Posterior vena cava (tissue), 2 donors: ENCODE measurements at regions not wholly inside any gene's neighbourhood (a gene's known extent, or its start where the extent isn't known, plus 50 kb on each side); places are given as distances from the start of the nearest gene placed in this dataset.

Source experiments
- DNase-seq: peaks from one replicate; pipeline ENCODE4 v3.0.0-alpha.2; 2020; ENCODE audit warnings: low spot score
- intact Hi-C, 2 donors: fragments of 100-400 bp; cut with DNase I; formaldehyde crosslinking; loops; one replicate each; pipeline versions ENCODE4 v1.14.1 to v1.14.2; 2022 to 2023
- donor health status: DM: yes; HTN: yes; CAD: no.
- donor health status: DM: yes; HTN: yes; CAD: no.

DNA sequence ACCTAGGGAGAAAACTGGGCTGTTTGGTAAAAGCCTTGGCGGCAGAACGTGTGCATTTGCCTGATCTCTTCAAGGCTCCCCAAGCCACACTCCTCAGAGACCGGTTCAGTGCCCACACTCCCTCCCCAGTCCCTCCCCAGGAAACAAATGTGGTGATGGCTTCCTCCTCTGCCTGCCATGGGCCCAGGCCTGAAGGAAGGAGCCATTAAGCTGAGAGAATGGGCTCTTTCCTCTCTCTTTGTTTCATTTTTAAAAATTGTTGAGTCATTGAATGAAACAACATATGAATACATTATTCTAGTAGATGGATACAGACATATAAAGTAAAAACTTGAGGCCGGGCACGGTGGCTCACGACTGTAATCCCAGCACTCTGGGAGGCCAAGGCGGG is 50.6 kb upstream of the YWHAQ start:
- intact Hi-C loops, result no loop called here
- DNase-seq, result no peak

DNA sequence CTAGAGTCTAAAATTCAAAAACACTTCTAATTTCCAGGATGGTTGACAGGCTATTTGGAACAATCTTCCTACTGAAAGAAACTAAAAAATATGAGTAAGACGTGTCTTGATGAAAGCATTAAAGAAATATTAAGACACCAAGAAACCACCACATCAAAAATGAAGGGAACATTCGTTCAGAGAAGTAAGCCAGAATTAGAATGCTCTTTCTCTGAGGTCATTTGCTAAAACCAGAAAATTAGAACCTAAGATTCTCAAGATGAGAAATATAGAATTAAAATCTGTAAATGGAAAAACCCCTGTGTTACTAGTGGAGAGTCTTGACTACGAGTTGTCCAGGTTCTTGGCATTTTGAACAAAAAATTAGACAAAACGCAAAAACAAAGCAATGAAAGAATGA is 54.8 kb upstream of the YWHAQ start:
- DNase-seq, result no peak
- intact Hi-C loops, result no loop called here

GRCh38 chr2:9686061-9686460 is 55.3 kb upstream of the YWHAQ start:
- no peak for DNase-seq
- intact Hi-C loops, result no loop called here

DNA sequence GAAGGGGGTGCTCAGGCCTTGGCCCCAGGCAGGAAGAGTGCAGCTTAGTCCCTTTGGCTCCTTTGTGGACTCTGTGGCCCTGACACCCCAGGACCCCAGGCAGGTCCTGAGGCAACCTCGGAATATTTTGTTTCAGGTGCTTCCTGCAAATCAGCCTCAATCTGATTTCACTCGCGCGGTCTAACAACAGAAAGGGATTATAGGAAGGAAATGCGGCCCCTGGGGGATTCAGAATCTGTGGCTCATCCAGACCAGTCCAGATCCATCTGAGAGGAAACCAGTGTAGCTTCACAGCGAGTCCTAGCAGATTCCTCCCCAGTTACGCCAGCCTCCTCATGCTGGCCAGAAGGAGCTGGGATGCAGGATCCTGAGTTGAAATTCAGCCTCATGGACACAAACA is 59.5 kb upstream of the YWHAQ start:
- intact Hi-C loops, result loop anchor here in 1 of 2 donors (10.0 kb wide), 2 partner anchors 55 to 135 kb away; partner anchors contain the start of genes ADAM17 and YWHAQ
- DNase-seq, result peak; percentile 79

GRCh38 chr2:9690716-9691498 is 60.1 kb upstream of the YWHAQ start:
- peak; percentile 26 for DNase-seq
- intact Hi-C loops, result loop anchor here in 1 of 2 donors (10.0 kb wide), 2 partner anchors 56 to 136 kb away; partner anchors contain the start of genes ADAM17 and YWHAQ

DNA sequence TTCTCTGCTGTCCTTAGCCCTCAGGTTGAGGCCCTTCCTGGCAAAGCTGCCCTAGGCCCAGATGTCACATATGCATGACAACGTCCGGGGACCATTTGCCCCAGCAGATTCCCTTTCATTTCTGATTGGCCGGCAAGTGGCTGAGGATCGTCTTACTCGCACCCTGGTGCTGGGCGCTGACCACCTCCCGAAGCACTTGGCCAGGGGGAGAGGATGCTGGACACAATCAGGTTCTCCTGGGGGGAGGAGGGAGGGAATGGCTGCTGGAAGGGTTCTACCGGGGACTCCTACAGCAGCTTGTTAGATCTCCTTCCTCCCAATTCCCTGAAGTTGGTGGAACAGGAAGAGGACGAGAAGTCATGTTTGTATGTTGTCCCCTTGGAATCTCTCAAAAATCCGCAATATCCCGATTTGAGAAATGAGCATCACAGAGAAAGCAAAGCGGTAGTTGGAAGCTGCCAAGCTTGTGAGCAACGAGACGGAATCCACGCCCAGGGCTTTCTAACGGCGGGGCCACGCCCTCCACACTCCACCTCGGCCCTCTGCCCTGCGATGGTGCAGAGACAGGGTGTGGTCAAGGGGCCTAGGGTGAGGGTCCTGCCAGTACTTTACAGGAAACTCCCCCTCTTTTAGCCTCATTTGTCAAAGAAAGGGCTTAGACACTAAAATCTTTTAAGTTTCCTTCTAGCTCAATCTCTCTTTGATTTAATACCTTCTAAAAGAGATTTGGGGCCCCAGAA is 61.8 kb upstream of the YWHAQ start:
- intact Hi-C loops, result loop anchor here in 1 of 2 donors (10.0 kb wide), 2 partner anchors 58 to 138 kb away; partner anchors contain the start of genes ADAM17 and YWHAQ
- DNase-seq, result peak; percentile 91

DNA sequence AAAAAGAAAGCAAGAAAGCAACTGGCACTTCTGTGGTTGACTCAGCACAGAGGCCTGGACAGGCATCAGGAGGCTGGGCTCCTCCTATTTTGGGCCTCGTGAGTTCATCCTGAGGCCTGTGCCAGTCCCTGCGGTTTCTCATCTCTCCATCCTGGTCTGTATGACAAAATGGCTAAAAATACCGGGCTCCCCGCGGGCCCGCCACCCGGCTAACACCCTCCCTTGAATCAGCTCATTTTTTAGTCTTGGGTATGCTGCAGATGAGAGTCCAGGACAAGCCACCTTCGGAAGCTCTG is 62.3 kb upstream of the YWHAQ start:
- intact Hi-C loops, result loop anchor here in 1 of 2 donors (10.0 kb wide), 2 partner anchors 58 to 138 kb away; partner anchors contain the start of genes ADAM17 and YWHAQ
- DNase-seq, result peak; percentile 93

GRCh38 chr2:9693646-9694045 is 62.8 kb upstream of the YWHAQ start:
- DNase-seq, result peak; percentile 71
- intact Hi-C loops, result loop anchor here in 1 of 2 donors (10.0 kb wide), 2 partner anchors 59 to 139 kb away; partner anchors contain the start of genes ADAM17 and YWHAQ

- DNase-seq, result peak; percentile 46
- intact Hi-C loops, result loop anchor here in 1 of 2 donors (10.0 kb wide), 2 partner anchors 60 to 140 kb away; partner anchors contain the start of genes ADAM17 and YWHAQ
These were observed 64.0 kb upstream of the YWHAQ start for GRCh38 chr2:9694661-9695234.

DNA sequence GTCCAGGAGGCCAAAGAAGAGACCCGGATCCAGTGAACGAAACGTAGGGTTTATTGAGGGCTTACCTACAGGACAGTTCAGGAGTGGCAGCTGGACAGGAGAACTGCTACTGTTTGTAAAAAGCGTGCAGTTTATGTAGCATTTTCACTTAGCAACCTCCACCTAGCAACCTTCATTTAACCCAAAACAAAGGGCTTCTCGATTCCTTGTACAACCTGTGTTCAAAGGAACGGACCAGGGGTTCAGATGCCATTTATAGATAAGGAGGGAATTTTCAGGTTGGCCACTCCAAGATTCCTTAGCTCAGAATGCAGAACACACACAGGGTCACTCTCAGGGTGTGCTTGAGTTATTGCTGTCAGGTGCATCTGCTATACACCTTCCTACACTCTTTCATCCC is 65.1 kb upstream of the YWHAQ start:
- intact Hi-C loops, result loop anchor here in 1 of 2 donors (10.0 kb wide), 2 partner anchors 61 to 141 kb away; partner anchors contain the start of genes ADAM17 and YWHAQ
- DNase-seq, result no peak

GRCh38 chr2:9696731-9697130 is 65.9 kb upstream of the YWHAQ start:
- DNase-seq, result peak; percentile 1
- intact Hi-C loops, result loop anchor here in 1 of 2 donors (10.0 kb wide), 2 partner anchors 62 to 142 kb away; partner anchors contain the start of genes ADAM17 and YWHAQ

DNA sequence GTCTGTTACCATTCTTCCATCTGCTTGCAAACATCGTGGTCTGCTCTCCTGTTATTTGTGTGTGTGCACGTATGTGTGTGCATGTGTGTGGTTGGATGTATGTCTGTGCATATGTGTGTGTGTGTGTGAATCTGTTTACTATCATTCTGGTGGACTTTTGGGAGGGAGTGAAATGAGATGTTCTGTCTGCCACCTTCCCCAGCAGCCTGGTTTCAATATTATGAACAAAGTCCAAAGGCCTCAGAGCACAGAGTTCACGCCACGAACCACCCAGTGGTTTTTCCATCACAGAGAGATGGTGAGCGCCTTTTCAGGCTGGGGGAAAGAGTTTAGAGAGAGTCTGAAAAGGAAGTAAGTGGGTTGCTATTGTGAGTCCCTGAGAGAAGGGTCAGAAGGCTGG is 67.1 kb upstream of the YWHAQ start:
- intact Hi-C loops, result loop anchor here in 1 of 2 donors (10.0 kb wide), 2 partner anchors 63 to 143 kb away; partner anchors contain the start of genes ADAM17 and YWHAQ
- peak; percentile 1 for DNase-seq

DNA sequence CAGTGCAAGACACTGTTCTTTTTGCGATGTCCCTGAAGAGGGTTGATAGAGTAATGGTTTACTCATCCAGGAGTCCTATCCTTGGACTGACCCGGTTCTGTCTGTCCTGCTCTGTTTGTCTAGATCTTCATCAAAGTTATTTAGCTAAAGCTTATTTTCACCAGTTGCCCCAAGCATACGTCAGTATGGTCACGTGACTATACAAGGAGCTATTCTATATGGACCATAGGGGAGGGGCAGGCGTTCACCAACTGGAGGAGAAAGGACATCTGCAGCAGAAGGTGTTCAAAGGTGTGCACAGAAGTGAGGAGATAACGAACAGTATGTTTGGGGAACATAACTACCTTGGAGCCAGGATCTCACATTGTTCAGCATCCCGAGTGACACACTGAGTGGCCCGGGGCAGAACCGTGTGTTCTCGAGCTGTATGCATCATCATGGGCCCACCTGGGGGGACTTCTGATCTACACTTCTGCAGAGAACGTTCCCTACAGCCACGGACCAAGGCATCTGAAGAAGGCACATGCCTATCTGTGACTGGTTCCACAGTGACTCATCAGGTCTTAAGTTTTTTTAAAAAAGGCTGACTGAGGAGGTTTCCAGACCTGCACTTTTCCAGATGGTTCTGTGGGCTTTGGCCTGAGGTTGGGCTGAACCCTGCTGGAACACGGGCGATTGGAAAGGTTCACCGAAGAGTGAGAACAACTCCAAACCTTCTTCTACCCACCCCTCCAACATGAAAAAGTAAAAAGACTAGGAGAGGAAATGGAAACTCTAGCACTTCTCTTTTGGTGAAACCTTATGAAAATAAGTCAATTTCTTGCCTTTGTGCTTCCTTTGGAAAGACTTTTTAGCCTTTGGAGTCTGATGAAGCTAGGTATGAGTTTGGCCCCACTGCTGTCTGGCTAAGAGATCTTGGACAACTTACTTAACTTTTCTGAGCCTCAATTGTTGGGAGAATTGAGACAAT is 68.6 kb upstream of the YWHAQ start:
- DNase-seq, result no peak
- intact Hi-C loops, result loop anchor here in 1 of 2 donors (10.0 kb wide), 2 partner anchors 65 to 145 kb away; partner anchors contain the start of genes ADAM17 and YWHAQ

DNA sequence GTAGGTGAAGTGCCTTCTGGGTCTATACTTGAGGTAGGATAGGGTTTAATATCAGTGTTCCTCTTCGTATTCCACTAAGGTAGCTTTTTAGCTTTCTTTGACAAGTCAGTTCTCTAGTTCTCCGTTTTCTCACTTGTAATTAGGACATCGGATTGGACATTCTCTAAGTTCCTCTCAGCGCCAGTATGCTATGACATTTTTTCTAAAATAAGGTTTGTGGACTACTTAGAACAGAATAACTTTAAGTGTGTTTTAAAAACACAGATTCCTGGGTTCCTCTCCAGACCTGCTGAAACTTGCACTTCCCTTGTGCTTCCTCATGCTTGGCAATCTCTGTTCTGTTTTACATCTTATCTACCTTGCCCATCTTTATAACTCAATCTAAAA is 69.3 kb upstream of the YWHAQ start:
- DNase-seq, result no peak
- intact Hi-C loops, result no loop called here

DNA sequence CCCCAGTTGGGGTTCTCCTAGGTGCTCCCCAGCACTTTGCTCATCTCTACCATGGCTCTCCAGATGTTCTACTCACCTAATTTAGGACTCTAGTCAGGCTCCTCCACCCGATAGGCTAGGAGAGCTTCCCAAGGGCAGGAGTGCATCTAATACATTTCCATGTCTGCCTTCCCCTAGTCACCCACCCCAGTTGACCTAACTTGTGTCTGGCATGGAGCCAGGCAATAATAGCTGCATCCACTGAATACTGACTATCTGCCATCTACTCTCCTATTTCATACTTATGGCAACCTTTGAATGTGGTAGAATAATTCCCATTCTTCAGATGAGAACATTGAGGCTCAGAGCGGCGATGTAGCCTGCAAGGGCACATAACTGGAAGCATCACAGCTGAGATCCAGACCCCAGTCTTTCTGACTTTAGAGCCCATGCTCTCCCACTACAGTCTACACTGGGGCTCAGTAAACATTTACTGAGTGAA is 71.8 kb upstream of the YWHAQ start:
- intact Hi-C loops, result no loop called here
- no peak for DNase-seq

- intact Hi-C loops, result no loop called here
- DNase-seq, result peak; percentile 89
These were observed 72.4 kb upstream of the YWHAQ start for GRCh38 chr2:9703085-9703678.

DNA sequence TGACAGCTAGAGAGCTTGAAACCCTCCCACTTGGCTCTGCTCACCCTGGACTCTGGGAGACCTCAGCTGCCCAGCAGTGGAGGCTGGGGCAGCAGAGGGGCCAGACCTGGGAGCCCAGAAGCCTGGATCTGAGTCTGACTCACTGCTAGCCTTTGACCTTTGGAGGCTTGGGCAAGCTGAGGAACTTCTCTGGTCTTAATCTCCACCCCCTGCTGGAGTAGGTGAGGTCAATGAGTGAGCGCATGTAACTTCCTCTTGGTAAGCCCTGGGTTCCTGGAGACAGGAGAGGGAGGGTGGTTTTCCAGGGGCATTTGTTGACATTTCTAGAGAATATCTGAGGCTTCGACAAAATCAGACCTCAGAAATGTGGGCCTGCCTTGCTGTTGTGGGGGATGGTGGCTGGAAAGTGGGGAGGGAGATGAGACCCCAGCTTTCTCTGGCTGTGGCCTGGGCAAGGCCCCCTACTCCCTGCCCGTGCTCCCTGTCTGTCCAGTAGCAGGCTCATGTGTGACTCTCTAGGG is 73.0 kb upstream of the YWHAQ start:
- intact Hi-C loops, result no loop called here

GRCh38 chr2:9704600-9704999 is 73.8 kb upstream of the YWHAQ start:
- intact Hi-C loops, result no loop called here
- DNase-seq, result no peak

More for the DNA sequence above, 73.0 kb upstream of the YWHAQ start:
- peak; percentile 69 for DNase-seq
